Ectodermal cell (in vitro differentiated cells): ENCODE measurements at regions not wholly inside any gene's neighbourhood (a gene's known extent, or its start where the extent isn't known, plus 50 kb on each side); places are given as distances from the start of the nearest gene placed in this dataset.

Experiments used
- H3K27ac ChIP-seq: 2 replicates; pipeline ENCODE4 v1.7.0; 2013; ENCODE audit warnings: mild to moderate bottlenecking, low read depth, low read length; ENCODE audit not compliant: insufficient read depth, poor library complexity, severe bottlenecking
- H3K27me3 ChIP-seq: 2 replicates; pipeline ENCODE4 v1.7.0; 2013; ENCODE audit warnings: mild to moderate bottlenecking, low read length; ENCODE audit not compliant: insufficient read depth, control insufficient read depth, poor library complexity, severe bottlenecking
- H3K36me3 ChIP-seq: one replicate; pipeline ENCODE4 v1.7.0; 2013; ENCODE audit warnings: low read length; ENCODE audit not compliant: control insufficient read depth, insufficient read depth
- H3K4me1 ChIP-seq: one replicate; pipeline ENCODE4 v1.7.0; 2013; ENCODE audit warnings: low read length; ENCODE audit not compliant: control insufficient read depth, insufficient read depth
- H3K4me3 ChIP-seq: 2 replicates; pipeline ENCODE4 v1.7.0; 2013; ENCODE audit warnings: low read depth, low read length, control low read depth; ENCODE audit not compliant: insufficient read depth
- H3K9me3 ChIP-seq: 2 replicates; pipeline ENCODE4 v1.7.0; 2013; ENCODE audit warnings: mild to moderate bottlenecking, low read length, moderate library complexity; ENCODE audit not compliant: control insufficient read depth
- WGBS, 2 experiments: methylation state at CpG; one replicate each; pipeline ENCODE4 v1.1.7; 2013; ENCODE audit warnings: missing lambda C conversion rate in 2 of 2; 5-methylcytosine and 5-hydroxymethylcytosine counted together

DNA sequence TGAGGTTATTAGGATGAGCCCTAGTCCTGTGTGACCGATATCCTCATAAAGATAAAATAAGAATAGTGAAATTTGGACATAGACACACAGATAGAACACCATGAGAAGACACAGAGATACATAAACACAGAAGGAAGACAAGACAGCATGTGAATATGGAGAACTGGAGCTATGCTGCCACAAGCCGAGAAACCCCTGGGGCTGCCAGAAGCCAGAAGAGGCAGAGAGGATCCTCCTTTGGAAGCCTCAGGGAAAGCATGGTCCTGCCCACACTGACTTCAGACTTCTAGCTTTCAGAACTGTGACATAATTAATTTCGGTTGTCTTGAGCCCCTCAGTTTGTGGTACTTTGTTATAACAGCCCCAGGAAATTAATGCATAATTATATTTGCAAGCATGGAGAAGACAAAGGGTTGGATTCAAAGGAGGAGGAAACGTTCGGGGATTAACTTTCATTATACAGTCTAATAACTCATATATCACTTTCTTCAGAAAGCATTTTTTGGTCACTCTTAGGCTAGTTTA is 1501.8 kb upstream of the FLRT2 start:
- 87 to 91% methylated on average over 2 to 4 of the region's 5 CpGs for WGBS, 2 experiments
- Histone ChIP-seq H3K27ac (no peak overlapping the region), H3K27me3 (no peaks in the 10 kb centered on the region), H3K9me3 (no peaks in the 10 kb centered on the region), H3K36me3 (no peaks in the 10 kb centered on the region), H3K4me1 (no peaks in the 10 kb centered on the region), H3K4me3 (no peak overlapping the region)

- H3K9me3 ChIP-seq: no peaks in the 10 kb centered on the region
- no peaks in the 10 kb centered on the region for H3K4me1 ChIP-seq
- no peaks in the 10 kb centered on the region for H3K36me3 ChIP-seq
- no peaks in the 10 kb centered on the region for H3K27me3 ChIP-seq
- H3K27ac ChIP-seq: no peak overlapping the region
- H3K4me3 ChIP-seq: no peak overlapping the region
Observed at GRCh38 chr14:84029246-84029645, 1500.7 kb upstream of the FLRT2 start.

DNA sequence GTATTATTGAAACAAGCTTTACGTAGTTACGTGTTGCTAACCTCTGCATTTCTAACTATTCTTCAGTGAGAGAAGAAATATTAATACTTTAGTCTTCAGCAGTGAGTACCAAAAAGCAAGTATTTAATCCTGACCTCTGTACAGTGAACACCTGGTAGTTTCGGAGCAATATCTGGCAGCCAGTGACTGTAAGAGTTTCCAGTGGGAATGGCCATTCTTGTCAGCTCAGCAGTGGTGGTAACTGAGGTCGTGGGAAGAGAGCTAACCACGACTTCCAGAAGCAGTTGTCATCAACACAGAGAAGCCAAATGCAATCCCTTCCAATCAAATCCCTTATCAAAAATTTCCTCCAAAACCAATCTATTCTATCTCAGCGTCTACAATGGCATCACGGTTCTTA is 1500.2 kb upstream of the FLRT2 start:
- 83 to 89% methylated on average over 5 to 7 of the region's 7 CpGs for WGBS, 2 experiments
- Histone ChIP-seq H3K4me1 (no peaks in the 10 kb centered on the region), H3K27me3 (no peaks in the 10 kb centered on the region), H3K9me3 (no peaks in the 10 kb centered on the region), H3K27ac (no peak overlapping the region), H3K36me3 (no peaks in the 10 kb centered on the region), H3K4me3 (no peak overlapping the region)

DNA sequence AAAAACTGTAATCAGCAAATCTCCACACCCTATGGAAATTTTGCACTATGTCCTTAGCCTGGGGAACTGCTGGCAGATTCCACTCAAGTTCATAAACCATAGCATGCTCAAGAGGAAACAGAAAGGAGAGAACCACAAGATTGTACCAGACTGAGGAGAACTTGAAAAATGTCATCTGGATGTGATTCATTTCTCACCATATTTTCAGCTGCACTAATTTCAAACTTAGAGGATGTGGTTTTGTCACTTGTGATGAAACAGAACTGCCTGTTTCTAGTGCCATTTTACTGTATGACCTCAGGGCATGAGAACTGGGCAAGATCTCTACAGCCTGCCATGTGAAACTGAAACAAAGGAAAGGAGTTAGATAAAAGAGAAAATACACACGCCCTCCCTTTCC is 1493.1 kb upstream of the FLRT2 start:
- Histone ChIP-seq H3K4me3 (no peak overlapping the region), H3K9me3 (no peaks in the 10 kb centered on the region), H3K27me3 (no peaks in the 10 kb centered on the region), H3K4me1 (no peaks in the 10 kb centered on the region), H3K27ac (no peak overlapping the region), H3K36me3 (no peaks in the 10 kb centered on the region)
- 77 to 100% methylated on average over 1 of the region's 1 CpG for WGBS, 2 experiments

- Histone ChIP-seq H3K36me3 (no peaks in the 10 kb centered on the region), H3K27ac (no peak overlapping the region), H3K4me1 (peaks cover 4% of the 10 kb centered on the region), H3K27me3 (no peaks in the 10 kb centered on the region), H3K9me3 (no peaks in the 10 kb centered on the region), H3K4me3 (no peak overlapping the region)
- 91 to 100% methylated on average over 4 of the region's 4 CpGs for WGBS, 2 experiments
Observed at GRCh38 chr14:84037593-84037992, 1492.4 kb upstream of the FLRT2 start.

DNA sequence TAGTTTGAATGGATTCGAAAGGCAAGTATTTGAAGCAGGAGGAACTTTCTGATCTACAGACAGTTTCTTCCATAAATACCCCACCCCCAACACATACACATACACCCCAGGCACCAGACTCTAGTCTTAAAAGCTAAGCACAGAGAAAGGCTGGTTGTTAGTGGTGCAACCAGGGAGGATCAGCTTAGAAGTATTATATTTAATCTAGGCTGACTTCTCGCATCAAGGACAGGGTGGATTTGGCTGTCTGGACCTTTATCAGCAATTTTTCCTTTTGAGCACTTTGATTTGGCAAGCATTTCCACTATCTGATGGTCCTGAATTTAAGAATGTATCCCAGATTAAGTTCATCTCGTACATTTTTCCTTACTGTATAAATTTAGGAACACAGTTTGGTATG is 1489.8 kb upstream of the FLRT2 start:
- WGBS, 2 experiments: 99 to 100% methylated on average over 2 of the region's 3 CpGs
- Histone ChIP-seq H3K27ac (no peak overlapping the region), H3K27me3 (no peaks in the 10 kb centered on the region), H3K9me3 (no peaks in the 10 kb centered on the region), H3K36me3 (no peaks in the 10 kb centered on the region), H3K4me1 (peaks cover 4% of the 10 kb centered on the region), H3K4me3 (no peak overlapping the region)

DNA sequence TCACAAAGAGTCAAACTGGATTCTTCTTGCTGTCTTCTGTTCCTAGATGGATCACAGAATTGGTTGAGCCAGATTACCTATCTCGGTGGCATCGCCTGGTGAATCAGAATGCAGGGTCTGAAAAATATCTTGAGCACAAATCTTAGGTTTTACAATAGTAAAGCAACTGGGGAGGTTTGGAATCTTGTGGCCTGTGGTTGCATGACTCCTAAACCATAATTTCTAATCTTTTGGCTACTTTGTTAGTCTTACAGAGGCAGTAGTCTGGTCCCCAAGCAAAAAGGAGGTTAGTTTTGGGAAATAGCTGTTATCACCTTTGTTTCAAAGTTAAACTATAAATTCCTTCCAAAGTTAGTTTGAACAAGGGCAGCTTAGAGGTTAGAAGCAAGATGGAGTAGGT is 1488.5 kb upstream of the FLRT2 start:
- Histone ChIP-seq H3K27ac (no peak overlapping the region), H3K4me1 (peaks cover 4% of the 10 kb centered on the region), H3K27me3 (no peaks in the 10 kb centered on the region), H3K4me3 (no peak overlapping the region), H3K36me3 (no peaks in the 10 kb centered on the region), H3K9me3 (no peaks in the 10 kb centered on the region)
- whole genome bisulfite sequencing, 2 experiments: 95 to 97% methylated on average over 2 of the region's 2 CpGs

DNA sequence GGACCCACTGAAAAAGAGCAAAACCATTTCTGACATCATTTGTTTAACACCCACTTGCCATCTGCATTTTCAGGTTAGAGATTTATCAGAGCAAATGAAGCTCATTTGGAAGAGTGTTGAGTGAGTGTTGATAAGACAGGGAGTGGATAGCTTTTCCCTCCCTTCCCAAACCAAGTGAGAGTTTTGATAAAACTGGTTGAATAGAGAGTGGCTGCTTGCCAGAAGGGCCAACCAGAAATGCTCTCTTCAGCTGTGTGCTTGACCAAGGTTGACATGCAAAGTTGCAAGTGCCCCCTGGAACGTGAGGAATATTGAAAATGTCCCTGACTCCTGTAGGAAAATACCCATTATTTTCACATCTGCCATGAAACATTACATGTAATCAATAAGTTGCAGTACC is 1487.0 kb upstream of the FLRT2 start:
- no peak overlapping the region for H3K27ac ChIP-seq
- WGBS, 2 experiments: 75 to 84% methylated on average over 1 of the region's 1 CpG

DNA sequence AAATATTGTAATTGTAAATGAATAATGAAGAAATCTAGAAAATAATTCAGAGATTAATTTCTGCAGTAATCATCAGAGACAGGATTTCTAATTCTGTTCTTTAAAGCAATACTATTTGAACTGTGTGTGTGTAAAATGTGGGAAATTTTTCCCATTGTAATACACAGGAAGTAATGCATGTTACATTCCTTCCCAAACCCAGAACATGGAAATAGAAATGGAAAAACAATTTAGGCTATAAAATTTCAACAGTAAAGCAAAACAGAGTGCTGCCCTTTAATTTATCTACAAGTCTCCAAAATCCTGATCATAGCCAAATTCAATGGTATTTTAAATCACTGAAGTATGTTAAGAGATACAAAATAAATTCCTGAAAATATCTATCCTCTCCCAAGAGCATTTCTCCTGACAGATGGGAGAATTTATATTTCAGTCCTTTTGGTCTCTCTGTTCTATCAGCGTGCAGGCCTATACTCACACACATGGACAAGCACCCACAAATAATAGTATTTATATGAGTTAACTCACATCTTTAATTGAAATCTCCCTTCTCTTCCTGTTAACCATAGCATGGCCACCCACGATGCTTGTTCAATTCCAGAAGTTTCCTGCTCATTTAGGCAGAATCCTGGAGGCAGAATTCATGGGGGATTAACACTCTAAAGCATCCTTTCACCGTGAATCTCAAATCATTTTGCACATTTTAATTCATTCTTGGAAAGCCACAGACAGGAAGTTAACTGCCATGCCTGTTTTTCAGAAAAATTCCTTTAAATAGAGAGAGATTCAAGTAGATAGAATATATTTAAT is 1465.4 kb upstream of the FLRT2 start:
- H3K4me1 ChIP-seq: no peaks in the 10 kb centered on the region
- H3K27me3 ChIP-seq: no peaks in the 10 kb centered on the region
- no peaks in the 10 kb centered on the region for H3K36me3 ChIP-seq
- 51 to 65% methylated on average over 2 to 3 of the region's 3 CpGs for WGBS, 2 experiments
- no peak overlapping the region for H3K4me3 ChIP-seq
- no peak overlapping the region for H3K27ac ChIP-seq
- H3K9me3 ChIP-seq: no peaks in the 10 kb centered on the region

More for the DNA sequence above, 1487.0 kb upstream of the FLRT2 start:
- H3K4me3 ChIP-seq: no peak overlapping the region
- H3K27me3 ChIP-seq: no peaks in the 10 kb centered on the region
- no peaks in the 10 kb centered on the region for H3K9me3 ChIP-seq
- no peaks in the 10 kb centered on the region for H3K36me3 ChIP-seq
- H3K4me1 ChIP-seq: peaks cover 4% of the 10 kb centered on the region

DNA sequence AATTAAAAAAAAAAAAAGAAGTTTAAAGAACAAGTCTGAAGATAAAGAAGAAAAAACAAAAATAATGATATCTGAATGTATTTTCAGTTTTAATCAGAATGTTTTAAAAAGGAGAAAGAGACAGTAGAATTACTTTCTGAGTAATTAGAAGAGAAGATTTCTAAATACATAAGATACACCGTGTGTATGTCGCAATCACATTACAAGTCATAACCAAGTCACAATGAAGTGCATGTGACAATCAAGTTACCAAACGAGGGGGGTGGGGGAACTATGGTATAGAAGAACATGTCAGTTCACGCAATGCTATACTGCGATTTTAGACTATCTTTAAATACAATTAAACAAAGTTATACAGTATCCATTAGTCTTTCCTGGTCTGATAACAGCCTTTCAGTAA is 1464.1 kb upstream of the FLRT2 start:
- H3K9me3 ChIP-seq: no peaks in the 10 kb centered on the region
- 93 to 99% methylated on average over 3 to 5 of the region's 5 CpGs for WGBS, 2 experiments
- H3K4me1 ChIP-seq: no peaks in the 10 kb centered on the region
- H3K27me3 ChIP-seq: no peaks in the 10 kb centered on the region
- no peaks in the 10 kb centered on the region for H3K36me3 ChIP-seq
- no peak overlapping the region for H3K27ac ChIP-seq
- no peak overlapping the region for H3K4me3 ChIP-seq
